BLaER1 (cell line): ENCODE measurements at regions not wholly inside any gene's neighbourhood (a gene's known extent, or its start where the extent isn't known, plus 50 kb on each side); places are given as distances from the start of the nearest gene placed in this dataset.

Experiments
- H3K27ac ChIP-seq: shearing (Covaris generic); formaldehyde crosslinking; 2 replicates; pipeline ENCODE4 v1.8.1; 2022
- H3K27me3 ChIP-seq: shearing (Covaris generic); formaldehyde crosslinking; 2 replicates; pipeline ENCODE4 v1.8.1; 2022
- H3K36me3 ChIP-seq: shearing (Covaris generic); formaldehyde crosslinking; 2 replicates; pipeline ENCODE4 v1.8.1; 2022
- H3K4me1 ChIP-seq: shearing (Covaris generic); formaldehyde crosslinking; 2 replicates; pipeline ENCODE4 v1.8.1; 2022
- H3K4me2 ChIP-seq: shearing (Covaris generic); formaldehyde crosslinking; 2 replicates; pipeline ENCODE4 v1.8.1; 2022
- H3K4me3 ChIP-seq: shearing (Covaris generic); formaldehyde crosslinking; 2 replicates; pipeline ENCODE4 v1.8.1; 2022
- H3K9ac ChIP-seq: shearing (Covaris generic); formaldehyde crosslinking; 2 replicates; pipeline ENCODE4 v1.8.1; 2022
- H3K9me3 ChIP-seq: shearing (Covaris generic); formaldehyde crosslinking; 2 replicates; pipeline ENCODE4 v1.8.1; 2022
- H4K20me1 ChIP-seq: shearing (Covaris generic); formaldehyde crosslinking; 2 replicates; pipeline ENCODE4 v1.8.1; 2022
- Cebpa-rat ChIP-seq: shearing (Covaris generic); IDR thresholded peaks from 2 replicates; pipeline ENCODE4 v1.8.1; 2022

- Histone ChIP-seq H3K36me3 (no peaks in the 10 kb centered on the region), H3K4me3 (no peak overlapping the region), H3K4me1 (peaks cover 16% of the 10 kb centered on the region), H4K20me1 (no peaks in the 10 kb centered on the region), H3K27ac (no peak overlapping the region), H3K27me3 (no peaks in the 10 kb centered on the region), H3K9me3 (no peaks in the 10 kb centered on the region; the same call in 1 of the 2 replicates), H3K4me2 (no peak overlapping the region), H3K9ac (no peak overlapping the region)
- TF ChIP-seq Cebpa-rat, result no peak
Observed at GRCh38 chr2:238634701-238635357, 208.1 kb downstream of the ASB1 start.

- no peaks in the 10 kb centered on the region for H3K36me3 ChIP-seq
- no peak overlapping the region for H3K27ac ChIP-seq
- no peak overlapping the region for H3K4me3 ChIP-seq
- H3K4me1 ChIP-seq, result peaks cover 16% of the 10 kb centered on the region
- H3K27me3 ChIP-seq, result no peaks in the 10 kb centered on the region
- no peak for TF ChIP-seq Cebpa-rat
- H4K20me1 ChIP-seq, result no peaks in the 10 kb centered on the region
- H3K9ac ChIP-seq, result no peak overlapping the region
- no peak overlapping the region for H3K4me2 ChIP-seq
- no peaks in the 10 kb centered on the region; the same call in 1 of the 2 replicates for H3K9me3 ChIP-seq
Observed at GRCh38 chr2:238635647-238636051, 208.9 kb downstream of the ASB1 start.

GRCh38 chr2:238636269-238637073 lies 209.7 kb downstream of the ASB1 start:
- Histone ChIP-seq H3K27ac (no peak overlapping the region), H3K4me1 (peaks cover 16% of the 10 kb centered on the region), H3K36me3 (no peaks in the 10 kb centered on the region), H3K9me3 (no peaks in the 10 kb centered on the region; the same call in 1 of the 2 replicates), H3K27me3 (no peaks in the 10 kb centered on the region), H3K4me3 (no peak overlapping the region), H4K20me1 (no peaks in the 10 kb centered on the region), H3K4me2 (peak overlapping the region; percentile 30), H3K9ac (no peak overlapping the region)
- TF ChIP-seq Cebpa-rat, result no peak

- H3K9me3 ChIP-seq, result no peaks in the 10 kb centered on the region; the same call in 1 of the 2 replicates
- no peak overlapping the region for H3K4me2 ChIP-seq
- no peak overlapping the region for H3K9ac ChIP-seq
- no peaks in the 10 kb centered on the region for H4K20me1 ChIP-seq
- TF ChIP-seq Cebpa-rat, result no peak
- H3K4me3 ChIP-seq, result no peak overlapping the region
- H3K36me3 ChIP-seq, result no peaks in the 10 kb centered on the region
- H3K27me3 ChIP-seq, result no peaks in the 10 kb centered on the region
- H3K27ac ChIP-seq, result no peak overlapping the region
- H3K4me1 ChIP-seq, result peaks cover 16% of the 10 kb centered on the region
Observed at GRCh38 chr2:238638100-238638981, 209.5 kb upstream of the TWIST2 start.

- no peak overlapping the region for H3K4me3 ChIP-seq
- H3K4me2 ChIP-seq, result no peak overlapping the region
- peaks cover 16% of the 10 kb centered on the region for H3K4me1 ChIP-seq
- no peaks in the 10 kb centered on the region; the same call in 1 of the 2 replicates for H3K9me3 ChIP-seq
- no peaks in the 10 kb centered on the region for H3K27me3 ChIP-seq
- no peaks in the 10 kb centered on the region for H3K36me3 ChIP-seq
- H4K20me1 ChIP-seq, result no peaks in the 10 kb centered on the region
- H3K27ac ChIP-seq, result no peak overlapping the region
- no peak overlapping the region for H3K9ac ChIP-seq
- TF ChIP-seq Cebpa-rat, result no peak
Observed at GRCh38 chr2:238638982-238639628, 208.8 kb upstream of the TWIST2 start.

- no peak overlapping the region for H3K4me2 ChIP-seq
- no peak overlapping the region for H3K4me3 ChIP-seq
Observed at GRCh38 chr2:238640486-238640885, 207.4 kb upstream of the TWIST2 start.

GRCh38 chr2:238642973-238643372 lies 204.9 kb upstream of the TWIST2 start:
- no peaks in the 10 kb centered on the region for H3K36me3 ChIP-seq
- H3K9ac ChIP-seq, result no peak overlapping the region
- TF ChIP-seq Cebpa-rat, result no peak
- no peak overlapping the region for H3K4me3 ChIP-seq
- no peaks in the 10 kb centered on the region for H3K27me3 ChIP-seq
- H3K4me1 ChIP-seq, result peaks cover 8% of the 10 kb centered on the region; the same call in 1 of the 2 replicates
- no peaks in the 10 kb centered on the region for H3K9me3 ChIP-seq
- H3K4me2 ChIP-seq, result no peak overlapping the region
- no peak overlapping the region for H3K27ac ChIP-seq
- no peaks in the 10 kb centered on the region for H4K20me1 ChIP-seq

More at GRCh38 chr2:238640486-238640885, 207.4 kb upstream of the TWIST2 start:
- H4K20me1 ChIP-seq, result no peaks in the 10 kb centered on the region
- H3K36me3 ChIP-seq, result no peaks in the 10 kb centered on the region
- H3K9me3 ChIP-seq, result no peaks in the 10 kb centered on the region; the same call in 1 of the 2 replicates
- no peaks in the 10 kb centered on the region for H3K27me3 ChIP-seq
- no peak overlapping the region for H3K9ac ChIP-seq
- no peak for TF ChIP-seq Cebpa-rat
- no peak overlapping the region for H3K27ac ChIP-seq
- H3K4me1 ChIP-seq, result peaks cover 23% of the 10 kb centered on the region

- TF ChIP-seq Cebpa-rat, result no peak
- H3K36me3 ChIP-seq, result no peaks in the 10 kb centered on the region
- peaks cover 8% of the 10 kb centered on the region; the same call in 1 of the 2 replicates for H3K4me1 ChIP-seq
- H3K27ac ChIP-seq, result no peak overlapping the region
- H4K20me1 ChIP-seq, result no peaks in the 10 kb centered on the region
- H3K4me3 ChIP-seq, result no peak overlapping the region
- H3K9me3 ChIP-seq, result no peaks in the 10 kb centered on the region
- no peak overlapping the region for H3K4me2 ChIP-seq
- no peaks in the 10 kb centered on the region for H3K27me3 ChIP-seq
- no peak overlapping the region for H3K9ac ChIP-seq
Observed at GRCh38 chr2:238643400-238643907, 204.4 kb upstream of the TWIST2 start.
